GM12872 (cell line): ENCODE measurements at regions not wholly inside any gene's neighbourhood (a gene's known extent, or its start where the extent isn't known, plus 50 kb on each side); places are given as distances from the start of the nearest gene placed in this dataset.

ENCODE experiments used
- CTCF ChIP-seq: IDR thresholded peaks from 3 replicates; pipeline ENCODE4 v1.5.1; 2011; ENCODE audit warnings: low read depth, mild to moderate bottlenecking, low read length, moderate library complexity; ENCODE audit not compliant: insufficient read depth

- no peak for TF ChIP-seq CTCF
Observed at GRCh38 chr20:18981962-18982539, 168.5 kb downstream of the SCP2D1 start.

- no peak for TF ChIP-seq CTCF
Observed at GRCh38 chr20:18983796-18984195, 170.2 kb downstream of the SCP2D1 start.

- TF ChIP-seq CTCF, result no peak
Observed at GRCh38 chr20:18984238-18985200, 170.9 kb downstream of the SCP2D1 start.

GRCh38 chr20:18985551-18985950, 172.0 kb downstream of the SCP2D1 start:
- no peak for TF ChIP-seq CTCF

GRCh38 chr20:18986146-18986830, 172.7 kb downstream of the SCP2D1 start:
- no peak for TF ChIP-seq CTCF

- TF ChIP-seq CTCF, result no peak
Observed at GRCh38 chr20:18986895-18987580, 173.5 kb downstream of the SCP2D1 start.
